ENCODE measurements at regions not wholly inside any gene's neighbourhood (a gene's known extent, or its start where the extent isn't known, plus 50 kb on each side); places are given as distances from the start of the nearest gene placed in this dataset.

DNA sequence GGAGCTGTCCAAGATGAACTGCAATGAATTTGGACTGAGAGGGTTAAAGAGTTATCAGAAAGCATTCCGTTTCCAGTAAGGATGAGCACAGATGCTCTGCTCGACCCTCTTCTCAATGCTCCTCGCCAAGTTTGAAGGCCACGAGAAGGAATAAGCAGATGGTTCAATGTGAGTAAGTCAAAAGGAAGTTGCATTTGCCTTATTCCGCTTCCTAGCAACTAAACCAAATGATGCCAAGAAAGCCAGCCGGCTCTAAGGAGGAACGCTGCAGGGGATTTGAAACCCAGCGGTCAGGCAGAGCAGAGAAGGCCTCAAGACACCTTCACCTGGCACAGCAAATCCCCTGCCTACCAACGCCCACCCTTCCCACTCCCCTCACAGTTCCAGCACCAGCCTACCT, 52.1 kb upstream of the CNEP1R1 start:
- DNase-seq (ENCODE audit: low read depth in 4 of 4, low spot score in 2 of 4) = no peak
